Gastrocnemius medialis (tissue), 4 donors: ENCODE measurements at regions not wholly inside any gene's neighbourhood (a gene's known extent, or its start where the extent isn't known, plus 50 kb on each side); places are given as distances from the start of the nearest gene placed in this dataset.

ENCODE experiments used
- ATAC-seq, 2 donors: fragments of 150-250 bp; one replicate each; pipeline ENCODE4 v1.9.1; 2016
- DNase-seq, 2 donors: peaks; one replicate each; pipeline ENCODE4 v3.0.0-alpha.2; 2019
- H3K27ac ChIP-seq, 4 donors: fragments of 200-600 bp; sonication (generic); 1 replicate in 1 of 4; 2 replicates in 3 of 4; pipeline ENCODE4 v1.5.1; 2016 to 2018; ENCODE audit warnings: mild to moderate bottlenecking in 2 of 4, moderate library complexity in 1 of 4
- H3K27me3 ChIP-seq, 3 donors: fragments of 200-600 bp; sonication (generic) in 2 of 3; 1 replicate in 1 of 3; 2 replicates in 2 of 3; pipeline versions ENCODE4 v1.5.1 to v1.6.0; 2016 to 2019; ENCODE audit warnings: mild to moderate bottlenecking in 1 of 3, moderate library complexity in 1 of 3
- H3K36me3 ChIP-seq, 2 donors: fragments of 200-600 bp; sonication (generic) in 1 of 2; one replicate each; pipeline ENCODE4 v1.5.1; 2017 to 2018
- H3K4me1 ChIP-seq, 2 donors: fragments of 200-600 bp; sonication (generic) in 1 of 2; one replicate each; pipeline ENCODE4 v1.5.1; 2016 to 2017; ENCODE audit warnings: mild to moderate bottlenecking in 2 of 2
- H3K4me3 ChIP-seq, 4 donors: fragments of 200-600 bp; sonication (generic) in 3 of 4; 1 replicate in 1 of 4; 2 replicates in 3 of 4; pipeline ENCODE4 v1.5.1; 2016 to 2019; ENCODE audit warnings: mild to moderate bottlenecking in 2 of 4
- H3K9me3 ChIP-seq, 3 donors: fragments of 200-600 bp; sonication (generic) in 2 of 3; 1 replicate in 1 of 3; 2 replicates in 2 of 3; pipeline ENCODE4 v1.5.1; 2016 to 2019
- CTCF ChIP-seq, 5 experiments: fragments of 450-650 bp in 3 of 5; fragments of 200-600 bp in 2 of 5; sonication (generic) in 2 of 5; IDR thresholded peaks in 4 of 5; conservative IDR thresholded peaks in 1 of 5; 1 replicate in 4 of 5; 2 replicates in 1 of 5; pipeline ENCODE4 v1.5.1; 2016 to 2019; ENCODE audit warnings: antibody characterized with exemption in 5 of 5, mild to moderate bottlenecking in 3 of 5, moderate library complexity in 3 of 5
- POLR2A ChIP-seq, 2 donors: fragments of 450-650 bp; IDR thresholded peaks; one replicate each; pipeline ENCODE4 v1.6.1; 2017; ENCODE audit warnings: antibody characterized with exemption in 2 of 2, mild to moderate bottlenecking in 2 of 2, moderate library complexity in 2 of 2
- in situ Hi-C, 4 donors: fragments of 200-750 bp; cut with MboI; loops; one replicate each; pipeline versions ENCODE4 v1.15.0 to v1.8.0; 2017; ENCODE audit warnings: low sequenced_read_pairs in 4 of 4
- intact Hi-C: fragments of 100-400 bp; cut with DNase I; formaldehyde crosslinking; loops from one replicate; pipeline ENCODE4 v1.15.1; 2023; ENCODE audit warnings: low total_unique reads

- Histone ChIP-seq H3K9me3 (no peaks in the 10 kb centered on the region), H3K27me3 (no peaks in the 10 kb centered on the region), H3K4me3 (no peak overlapping the region), H3K4me1 (no peaks in the 10 kb centered on the region), H3K36me3 (no peaks in the 10 kb centered on the region), H3K27ac (no peak overlapping the region)
- intact Hi-C loops: no loop called here
- TF ChIP-seq CTCF (IDR thresholded peaks at IDR 0.05 in 4 of 5, conservative IDR thresholded peaks at IDR 0.05 in 1 of 5): no peak
- no peak for TF ChIP-seq POLR2A (IDR thresholded peaks at IDR 0.05)
- ATAC-seq (no peak), DNase-seq (no peak)
- in situ Hi-C loops: no loop called here
Observed at GRCh38 chr11:31974366-31975136, 116.3 kb upstream of the RCN1 start.

GRCh38 chr11:31973172-31973571, 117.7 kb upstream of the RCN1 start:
- ATAC-seq: no peak
- TF ChIP-seq POLR2A (IDR thresholded peaks at IDR 0.05): no peak
- H3K4me1 ChIP-seq: no peaks in the 10 kb centered on the region
- no peak overlapping the region for H3K27ac ChIP-seq
- no peaks in the 10 kb centered on the region for H3K36me3 ChIP-seq
- no peaks in the 10 kb centered on the region for H3K9me3 ChIP-seq
- no peak overlapping the region for H3K4me3 ChIP-seq
- no peaks in the 10 kb centered on the region for H3K27me3 ChIP-seq
- intact Hi-C loops: no loop called here
- in situ Hi-C loops: no loop called here
- no peak for DNase-seq

GRCh38 chr11:31972623-31973022, 118.3 kb upstream of the RCN1 start:
- no peak for TF ChIP-seq POLR2A (IDR thresholded peaks at IDR 0.05)
- no peak for TF ChIP-seq CTCF (IDR thresholded peaks at IDR 0.05 in 4 of 5, conservative IDR thresholded peaks at IDR 0.05 in 1 of 5)
- DNase-seq (no peak), ATAC-seq (no peak)
- Histone ChIP-seq H3K36me3 (no peaks in the 10 kb centered on the region), H3K9me3 (no peaks in the 10 kb centered on the region), H3K4me1 (no peaks in the 10 kb centered on the region), H3K27me3 (no peaks in the 10 kb centered on the region), H3K27ac (no peak overlapping the region), H3K4me3 (no peak overlapping the region)
- in situ Hi-C loops: no loop called here
- intact Hi-C loops: no loop called here

- ATAC-seq: no peak
- no peak for TF ChIP-seq CTCF (IDR thresholded peaks at IDR 0.05 in 4 of 5, conservative IDR thresholded peaks at IDR 0.05 in 1 of 5)
- TF ChIP-seq POLR2A (IDR thresholded peaks at IDR 0.05): no peak
Observed at GRCh38 chr11:31969359-31969702, 121.5 kb upstream of the RCN1 start.

GRCh38 chr11:31968461-31969358, 122.2 kb upstream of the RCN1 start:
- intact Hi-C loops: no loop called here
- H3K36me3 ChIP-seq: no peaks in the 10 kb centered on the region
- H3K4me1 ChIP-seq: no peaks in the 10 kb centered on the region
- no peak overlapping the region for H3K4me3 ChIP-seq
- ATAC-seq: no peak
- no peaks in the 10 kb centered on the region for H3K27me3 ChIP-seq
- no peak for TF ChIP-seq POLR2A (IDR thresholded peaks at IDR 0.05)
- no peak for TF ChIP-seq CTCF (IDR thresholded peaks at IDR 0.05 in 4 of 5, conservative IDR thresholded peaks at IDR 0.05 in 1 of 5)
- DNase-seq: no peak
- no peaks in the 10 kb centered on the region for H3K9me3 ChIP-seq
- no peak overlapping the region for H3K27ac ChIP-seq
- in situ Hi-C loops: no loop called here

More at GRCh38 chr11:31969359-31969702, 121.5 kb upstream of the RCN1 start:
- intact Hi-C loops (no loop called here), in situ Hi-C loops (no loop called here)
- no peak overlapping the region for H3K4me3 ChIP-seq
- no peaks in the 10 kb centered on the region for H3K4me1 ChIP-seq
- H3K9me3 ChIP-seq: no peaks in the 10 kb centered on the region
- DNase-seq: no peak
- H3K36me3 ChIP-seq: no peaks in the 10 kb centered on the region
- no peak overlapping the region for H3K27ac ChIP-seq
- H3K27me3 ChIP-seq: no peaks in the 10 kb centered on the region
